Prostate gland (tissue), 2 donors: ENCODE measurements at regions not wholly inside any gene's neighbourhood (a gene's known extent, or its start where the extent isn't known, plus 50 kb on each side); places are given as distances from the start of the nearest gene placed in this dataset.
"Not testable (repeated sequence)": the region's sequence is repeated elsewhere in the genome, so short reads cannot be mapped to it uniquely, and the experiment has no call there.

ENCODE experiments used
- DNase-seq: peaks from one replicate; pipeline ENCODE4 v3.0.0-alpha.2; 2019; ENCODE audit warnings: low spot score
- H3K27ac ChIP-seq, 2 donors: fragments of 200-600 bp; sonication (generic); 2 replicates each; pipeline ENCODE4 v1.5.1; 2017 to 2019
- H3K27me3 ChIP-seq: fragments of 200-600 bp; sonication (generic); replicated peaks from 2 replicates; pipeline ENCODE4 v1.5.1; 2019; ENCODE audit not compliant: insufficient read depth
- H3K36me3 ChIP-seq, 2 donors: fragments of 200-600 bp; sonication (generic); 1 replicate in 1 of 2; 2 replicates in 1 of 2; pipeline versions ENCODE4 v1.5.1 to v1.8.1; 2017 to 2019
- H3K4me1 ChIP-seq: fragments of 200-600 bp; sonication (generic); replicated peaks from 2 replicates; pipeline ENCODE4 v1.5.1; 2019
- H3K4me3 ChIP-seq, 2 donors: fragments of 200-600 bp; sonication (generic); 2 replicates each; pipeline ENCODE4 v1.5.1; 2017 to 2019
- H3K9me3 ChIP-seq: fragments of 200-600 bp; sonication (generic); 2 replicates; pipeline ENCODE4 v1.5.1; 2017
- POLR2A ChIP-seq: fragments of 450-650 bp; IDR thresholded peaks from one replicate; pipeline ENCODE4 v1.6.1; 2016; ENCODE audit warnings: antibody characterized with exemption, mild to moderate bottlenecking
- POLR2AphosphoS5 ChIP-seq: sonication (generic); formaldehyde crosslinking; IDR thresholded peaks from one replicate; pipeline ENCODE4 v1.6.1; 2017; ENCODE audit warnings: antibody characterized with exemption
- WGBS: methylation state at CpG from one replicate; pipeline ENCODE4 v1.1.5; 2018; 5-methylcytosine and 5-hydroxymethylcytosine counted together
- intact Hi-C: fragments of 100-400 bp; cut with DNase I; formaldehyde crosslinking; loops from one replicate; pipeline ENCODE4 v1.14.2; 2022
- TF ChIP-seq, protein P1 (sequence below), 4 experiments: fragments of 200-600 bp in 2 of 4; fragments of 450-650 bp in 2 of 4; sonication (generic) in 2 of 4; IDR thresholded peaks; 1 replicate in 3 of 4; 2 replicates in 1 of 4; pipeline ENCODE4 v1.5.1; 2016 to 2019; ENCODE audit warnings: antibody characterized with exemption in 4 of 4, mild to moderate bottlenecking in 2 of 4, moderate library complexity in 2 of 4

DNA sequence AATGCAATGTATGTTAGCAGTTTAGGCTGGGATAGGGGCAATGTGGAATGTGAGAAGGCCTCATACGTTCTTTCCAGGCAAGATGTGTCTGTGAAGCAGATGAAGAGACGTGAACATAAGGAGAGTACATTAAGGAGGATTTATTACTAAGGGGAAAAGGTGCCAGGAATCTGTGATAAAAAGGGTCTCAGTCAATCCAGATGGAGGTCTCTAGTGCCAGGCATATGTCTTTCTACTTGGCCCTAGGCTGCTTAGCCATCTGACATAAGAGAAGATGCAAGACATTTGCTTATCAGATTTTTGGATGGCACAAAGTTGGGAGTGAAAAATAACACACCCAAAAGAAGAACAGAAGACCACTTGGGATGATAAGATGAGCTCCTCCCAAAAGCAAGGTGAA is 93.0 kb upstream of the PRKG2 start:
- Histone ChIP-seq H3K4me1 (no peaks in the 10 kb centered on the region), H3K4me3 (no peak overlapping the region), H3K27me3 (no peaks in the 10 kb centered on the region), H3K36me3 (no peaks in the 10 kb centered on the region), H3K27ac (no peak overlapping the region), H3K9me3 (no peaks in the 10 kb centered on the region)
- TF ChIP-seq POLR2AphosphoS5 (no peak), POLR2A (no peak)
- TF ChIP-seq, protein P1, sequence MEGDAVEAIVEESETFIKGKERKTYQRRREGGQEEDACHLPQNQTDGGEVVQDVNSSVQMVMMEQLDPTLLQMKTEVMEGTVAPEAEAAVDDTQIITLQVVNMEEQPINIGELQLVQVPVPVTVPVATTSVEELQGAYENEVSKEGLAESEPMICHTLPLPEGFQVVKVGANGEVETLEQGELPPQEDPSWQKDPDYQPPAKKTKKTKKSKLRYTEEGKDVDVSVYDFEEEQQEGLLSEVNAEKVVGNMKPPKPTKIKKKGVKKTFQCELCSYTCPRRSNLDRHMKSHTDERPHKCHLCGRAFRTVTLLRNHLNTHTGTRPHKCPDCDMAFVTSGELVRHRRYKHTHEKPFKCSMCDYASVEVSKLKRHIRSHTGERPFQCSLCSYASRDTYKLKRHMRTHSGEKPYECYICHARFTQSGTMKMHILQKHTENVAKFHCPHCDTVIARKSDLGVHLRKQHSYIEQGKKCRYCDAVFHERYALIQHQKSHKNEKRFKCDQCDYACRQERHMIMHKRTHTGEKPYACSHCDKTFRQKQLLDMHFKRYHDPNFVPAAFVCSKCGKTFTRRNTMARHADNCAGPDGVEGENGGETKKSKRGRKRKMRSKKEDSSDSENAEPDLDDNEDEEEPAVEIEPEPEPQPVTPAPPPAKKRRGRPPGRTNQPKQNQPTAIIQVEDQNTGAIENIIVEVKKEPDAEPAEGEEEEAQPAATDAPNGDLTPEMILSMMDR (IDR thresholded peaks at IDR 0.05), result no peak
- 75% methylated on average over 2 of the region's 2 CpGs for WGBS
- intact Hi-C loops, result no loop called here
- DNase-seq, result no peak

DNA sequence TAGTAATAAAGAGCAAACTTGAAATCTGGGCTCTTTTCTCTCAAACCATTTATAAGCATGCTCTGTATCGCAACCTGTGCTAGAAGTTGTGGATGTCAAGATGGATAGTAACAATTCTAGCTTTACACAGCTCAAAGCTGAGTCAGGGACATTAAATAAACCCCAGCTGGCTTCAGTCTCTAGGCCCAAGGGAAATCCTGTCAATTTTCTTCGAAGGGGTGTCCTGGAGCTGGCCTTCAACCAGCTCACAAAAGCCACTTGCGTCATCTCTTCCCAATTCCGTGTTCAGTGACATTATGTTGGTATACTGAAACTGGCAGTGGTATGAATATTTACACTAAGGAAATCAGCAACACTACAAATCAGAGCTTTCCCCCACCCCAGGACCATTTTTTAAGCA is 89.8 kb upstream of the PRKG2 start:
- Histone ChIP-seq H3K9me3 (no peaks in the 10 kb centered on the region), H3K4me3 (no peak overlapping the region), H3K36me3 (no peaks in the 10 kb centered on the region), H3K27ac (no peak overlapping the region), H3K27me3 (no peaks in the 10 kb centered on the region), H3K4me1 (no peaks in the 10 kb centered on the region)
- DNase-seq, result no peak
- intact Hi-C loops, result no loop called here
- WGBS, result 76% methylated on average over 4 of the region's 4 CpGs
- TF ChIP-seq POLR2A (no peak), POLR2AphosphoS5 (no peak)
- TF ChIP-seq, protein P1 (IDR thresholded peaks at IDR 0.05), result no peak

GRCh38 chr4:81300352-81300751 is 85.3 kb upstream of the PRKG2 start:
- H3K36me3 ChIP-seq, H3K4me1 ChIP-seq, DNase-seq, H3K9me3 ChIP-seq, H3K27ac ChIP-seq, intact Hi-C loops, H3K27me3 ChIP-seq, H3K4me3 ChIP-seq: not testable (repeated sequence)
- WGBS, result 96% methylated on average over 4 of the region's 4 CpGs

- Histone ChIP-seq H3K27ac (no peak overlapping the region), H3K36me3 (no peaks in the 10 kb centered on the region), H3K9me3 (no peaks in the 10 kb centered on the region), H3K4me3 (no peak overlapping the region), H3K4me1 (no peaks in the 10 kb centered on the region), H3K27me3 (no peaks in the 10 kb centered on the region)
- TF ChIP-seq, protein P1 (IDR thresholded peaks at IDR 0.05), result no peak
- no peak for TF ChIP-seq POLR2AphosphoS5
- no peak for TF ChIP-seq POLR2A
- no peak for DNase-seq
- intact Hi-C loops, result no loop called here
These were observed 75.8 kb upstream of the PRKG2 start for GRCh38 chr4:81290813-81291212.

GRCh38 chr4:81287101-81287500 is 72.1 kb upstream of the PRKG2 start:
- no peak for DNase-seq
- intact Hi-C loops, result no loop called here
- Histone ChIP-seq H3K4me3 (no peak overlapping the region), H3K27me3 (no peaks in the 10 kb centered on the region), H3K27ac (no peak overlapping the region), H3K9me3 (no peaks in the 10 kb centered on the region), H3K4me1 (no peaks in the 10 kb centered on the region), H3K36me3 (no peaks in the 10 kb centered on the region)
- TF ChIP-seq POLR2A (no peak), POLR2AphosphoS5 (no peak)
- TF ChIP-seq, protein P1 (IDR thresholded peaks at IDR 0.05), result no peak
